Keratinocyte (primary cell): ENCODE measurements at regions not wholly inside any gene's neighbourhood (a gene's known extent, or its start where the extent isn't known, plus 50 kb on each side); places are given as distances from the start of the nearest gene placed in this dataset.

Source experiments
- DNase-seq: peaks from one replicate; pipeline ENCODE4 v3.0.0-alpha.2; 2011; ENCODE audit warnings: low read depth, missing footprints, low spot score
- FAIRE-seq: peaks from 2 replicates; lab custom pipeline; 2011; peaks lifted over from hg19 to GRCh38; lab: Jason Lieb, UNC
- H2AFZ ChIP-seq: 2 replicates; pipeline ENCODE4 v1.6.0; 2012; ENCODE audit warnings: low read length, control low read depth, inconsistent platforms; ENCODE audit not compliant: control insufficient read depth
- H3K27ac ChIP-seq: 2 replicates; pipeline ENCODE4 v1.5.1; 2011; ENCODE audit warnings: low read length; ENCODE audit not compliant: control insufficient read depth, insufficient read depth
- H3K27me3 ChIP-seq: 3 replicates; pipeline ENCODE4 v1.6.0; 2011; ENCODE audit warnings: low read length; ENCODE audit not compliant: control insufficient read depth, insufficient read depth; ENCODE audit errors: extremely low read depth
- H3K36me3 ChIP-seq, 2 experiments: 2 replicates in 1 of 2; 3 replicates in 1 of 2; pipeline ENCODE4 v1.5.1; 2011; ENCODE audit warnings: low read length in 2 of 2, mild to moderate bottlenecking in 1 of 2; ENCODE audit not compliant: control insufficient read depth in 2 of 2, insufficient read depth in 2 of 2; ENCODE audit errors: extremely low read depth in 1 of 2
- H3K4me1 ChIP-seq: 3 replicates; pipeline ENCODE4 v1.5.1; 2011; ENCODE audit warnings: low read length; ENCODE audit not compliant: control insufficient read depth, insufficient read depth; ENCODE audit errors: extremely low read depth
- H3K4me2 ChIP-seq: 3 replicates; pipeline ENCODE4 v1.6.0; 2011; ENCODE audit warnings: low read depth, low read length; ENCODE audit not compliant: control insufficient read depth, insufficient read depth; ENCODE audit errors: extremely low read depth
- H3K4me3 ChIP-seq, 3 experiments: fragments of 200-600 bp in 1 of 3; sonication (generic) in 1 of 3; 2 replicates in 2 of 3; 3 replicates in 1 of 3; pipeline ENCODE4 v1.5.1; 2011 to 2016; ENCODE audit warnings: low read length in 3 of 3, mild to moderate bottlenecking in 3 of 3, control low read depth in 2 of 3, inconsistent platforms in 1 of 3, low read depth in 1 of 3, mixed read lengths in 1 of 3, mixed run types in 1 of 3, moderate library complexity in 1 of 3; ENCODE audit not compliant: control insufficient read depth in 2 of 3, insufficient read depth in 2 of 3; ENCODE audit errors: extremely low read depth in 1 of 3
- H3K79me2 ChIP-seq: 2 replicates; pipeline ENCODE4 v1.6.0; 2012; ENCODE audit warnings: low read length; ENCODE audit not compliant: control insufficient read depth, insufficient read depth
- H3K9ac ChIP-seq: 3 replicates; pipeline ENCODE4 v1.6.0; 2011; ENCODE audit warnings: low read length; ENCODE audit not compliant: control insufficient read depth, insufficient read depth; ENCODE audit errors: extremely low read depth
- H3K9me1 ChIP-seq: 3 replicates; pipeline ENCODE4 v1.6.0; 2011; ENCODE audit warnings: low read length; ENCODE audit not compliant: control insufficient read depth, insufficient read depth; ENCODE audit errors: extremely low read depth
- H3K9me3 ChIP-seq: 2 replicates; pipeline ENCODE4 v1.5.1; 2012; ENCODE audit warnings: low read depth, low read length; ENCODE audit not compliant: control insufficient read depth
- H4K20me1 ChIP-seq: 3 replicates; pipeline ENCODE4 v1.6.0; 2011; ENCODE audit warnings: low read length; ENCODE audit not compliant: control insufficient read depth, insufficient read depth; ENCODE audit errors: extremely low read depth
- CTCF ChIP-seq, 3 experiments: IDR thresholded peaks in 1 of 3; conservative IDR thresholded peaks in 1 of 3; optimal IDR thresholded peaks in 1 of 3; 2 replicates in 2 of 3; 3 replicates in 1 of 3; pipeline versions ENCODE3 to v1.5.1; 2011; ENCODE audit warnings: low read length in 3 of 3, mild to moderate bottlenecking in 3 of 3, moderate library complexity in 2 of 3, control low read depth in 1 of 3, inconsistent platforms in 1 of 3; ENCODE audit not compliant: insufficient read depth in 2 of 3; ENCODE audit errors: extremely low read depth in 1 of 3
- EZH2 ChIP-seq: IDR thresholded peaks from one replicate; pipeline ENCODE4 v1.6.1; 2012; ENCODE audit warnings: inconsistent platforms, mild to moderate bottlenecking, low read length, moderate library complexity
- dilution Hi-C: fragments of 300-500 bp; cut with MboI; formaldehyde crosslinking; loops from one replicate; pipeline ENCODE4 v1.7.0; 2020; ENCODE audit warnings: low sequenced_read_pairs; ENCODE audit not compliant: extremely low pct_ligation_motif_present

GRCh38 chr14:98888927-98889835 is 382.8 kb downstream of the BCL11B start:
- Histone ChIP-seq H3K36me3 (no peaks in the 10 kb centered on the region), H3K4me2 (no peak overlapping the region), H3K27me3 (no peaks in the 10 kb centered on the region), H2AFZ (no peak overlapping the region), H3K4me3 (no peak overlapping the region), H3K9me3 (peaks cover 7% of the 10 kb centered on the region), H3K27ac (no peak overlapping the region), H3K4me1 (peaks cover 12% of the 10 kb centered on the region), H3K9ac (no peak overlapping the region), H3K79me2 (no peaks in the 10 kb centered on the region), H4K20me1 (no peaks in the 10 kb centered on the region), H3K9me1 (no peaks in the 10 kb centered on the region)
- FAIRE-seq = no peak
- dilution Hi-C loops = no loop called here
- DNase-seq = no peak
- TF ChIP-seq CTCF (optimal IDR thresholded peaks at IDR 0.05 in 1 of 3, IDR thresholded peaks at IDR 0.05 in 1 of 3, conservative IDR thresholded peaks at IDR 0.05 in 1 of 3; ENCODE audit: extremely low read depth in 1 of 3, insufficient read depth in 2 of 3, low read length in 3 of 3) (no peak), EZH2 (no peak)

- Histone ChIP-seq H3K4me3 (no peak overlapping the region), H3K4me1 (peaks cover 12% of the 10 kb centered on the region), H3K9ac (no peak overlapping the region), H3K79me2 (no peaks in the 10 kb centered on the region), H3K9me1 (no peaks in the 10 kb centered on the region), H3K36me3 (no peaks in the 10 kb centered on the region), H3K27me3 (no peaks in the 10 kb centered on the region), H2AFZ (no peak overlapping the region), H3K4me2 (no peak overlapping the region), H3K9me3 (peaks cover 7% of the 10 kb centered on the region), H3K27ac (no peak overlapping the region), H4K20me1 (no peaks in the 10 kb centered on the region)
- dilution Hi-C loops = no loop called here
- TF ChIP-seq EZH2 = no peak
- TF ChIP-seq CTCF (optimal IDR thresholded peaks at IDR 0.05 in 1 of 3, IDR thresholded peaks at IDR 0.05 in 1 of 3, conservative IDR thresholded peaks at IDR 0.05 in 1 of 3; ENCODE audit: extremely low read depth in 1 of 3, insufficient read depth in 2 of 3, low read length in 3 of 3) = no peak
- DNase-seq (no peak), FAIRE-seq (no peak)
These were observed 382.2 kb downstream of the BCL11B start for GRCh38 chr14:98889836-98890185.
